H1 (cell line): ENCODE measurements at regions not wholly inside any gene's neighbourhood (a gene's known extent, or its start where the extent isn't known, plus 50 kb on each side); places are given as distances from the start of the nearest gene placed in this dataset.

Experiments
- BCL11A ChIP-seq, 2 experiments: IDR thresholded peaks; one replicate each; pipeline ENCODE4 v1.6.1; 2011; ENCODE audit warnings: low read depth in 2 of 2, low read length in 2 of 2, mild to moderate bottlenecking in 2 of 2
- BRCA1 ChIP-seq: IDR thresholded peaks from 2 replicates; pipeline ENCODE4 v1.6.1; 2012; ENCODE audit warnings: low read depth, low read length, improper control_type of control experiment
- EGR1 ChIP-seq: IDR thresholded peaks from 2 replicates; pipeline ENCODE4 v1.6.1; 2011; ENCODE audit warnings: low read depth, low read length, borderline replicate concordance
- SIRT6 ChIP-seq: IDR thresholded peaks from one replicate; pipeline ENCODE4 v1.7.1; 2012; ENCODE audit warnings: low read length, inconsistent platforms
- YY1 ChIP-seq: IDR thresholded peaks from 2 replicates; pipeline ENCODE4 v1.6.1; 2011; ENCODE audit warnings: low read depth, mild to moderate bottlenecking, low read length
- ZNF274 ChIP-seq: IDR thresholded peaks from 2 replicates; pipeline ENCODE4 v1.7.0; 2012; ENCODE audit warnings: low read length, borderline replicate concordance; ENCODE audit errors: extremely low read depth

DNA sequence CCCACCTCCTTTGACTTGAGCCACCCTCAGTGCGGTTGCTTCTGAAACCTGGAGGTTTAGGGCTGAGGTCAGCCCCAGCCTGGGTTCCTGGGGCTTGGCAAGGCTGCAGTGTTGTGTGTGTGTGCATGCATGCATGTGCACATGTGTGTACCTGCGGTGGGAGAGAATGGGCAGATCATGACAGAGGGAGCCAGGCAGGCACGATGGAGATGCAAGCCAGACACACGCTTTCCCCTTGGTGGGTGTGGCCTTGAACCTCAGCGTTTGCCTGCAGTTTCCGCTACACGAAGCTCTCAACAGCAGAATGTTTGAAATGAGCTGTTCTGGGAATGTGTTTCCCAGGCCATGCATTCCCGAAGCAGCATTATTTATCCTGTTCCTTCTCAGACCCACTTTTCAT is 65.9 kb upstream of the RAPGEF1 start (continued):
- TF ChIP-seq SIRT6 (no peak), BRCA1 (no peak), ZNF274 (no peak), YY1 (no peak), BCL11A (IDR thresholded peaks at IDR 0.05; ENCODE audit: low read depth in 2 of 2, low read length in 2 of 2) (no peak), EGR1 (no peak)
